ENCODE measurements at regions not wholly inside any gene's neighbourhood (a gene's known extent, or its start where the extent isn't known, plus 50 kb on each side); places are given as distances from the start of the nearest gene placed in this dataset.

DNA sequence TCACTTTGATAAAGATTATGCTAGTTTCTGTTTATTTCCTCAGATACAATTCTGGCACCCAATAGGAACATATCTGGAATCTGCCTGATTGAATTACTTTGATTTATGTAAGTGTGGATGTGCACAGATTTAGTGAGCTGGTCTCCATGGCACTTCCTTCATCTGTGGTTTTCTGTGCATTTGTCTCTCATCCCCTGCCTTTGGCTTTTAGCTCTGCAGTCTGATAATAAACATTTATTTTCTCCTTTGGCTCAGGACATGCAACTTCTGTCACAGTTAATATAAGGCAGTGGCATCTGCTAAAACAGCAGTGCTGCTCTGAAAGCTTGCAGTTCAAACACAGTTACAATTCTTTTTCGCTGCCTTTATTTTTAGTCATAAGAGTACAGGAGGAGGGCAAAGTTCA is 273.7 kb upstream of the CHRM2 start:
- WGBS (ENCODE audit: missing lambda C conversion rate) = 5% methylated on average over 1 of the region's 1 CpG
- no peaks in the 10 kb centered on the region for H3K9me3 ChIP-seq
- FAIRE-seq (no peak), ATAC-seq (no peak), DNase-seq (ENCODE audit: low read depth in 1 of 2, low spot score in 1 of 2) (no peak)
- CTCF ChIA-PET = no interaction called here
- no peak for TF ChIP-seq JUNB (IDR thresholded peaks at IDR 0.05)
- no peak for TF ChIP-seq BCL3 (IDR thresholded peaks at IDR 0.05)
- TF ChIP-seq NR3C1 (IDR thresholded peaks at IDR 0.05) = no peak
- no peak for TF ChIP-seq CTCF (IDR thresholded peaks at IDR 0.05)
- no peak for TF ChIP-seq FOSB (CRISPR knock-in tag; IDR thresholded peaks at IDR 0.05)
- TF ChIP-seq, protein P1, sequence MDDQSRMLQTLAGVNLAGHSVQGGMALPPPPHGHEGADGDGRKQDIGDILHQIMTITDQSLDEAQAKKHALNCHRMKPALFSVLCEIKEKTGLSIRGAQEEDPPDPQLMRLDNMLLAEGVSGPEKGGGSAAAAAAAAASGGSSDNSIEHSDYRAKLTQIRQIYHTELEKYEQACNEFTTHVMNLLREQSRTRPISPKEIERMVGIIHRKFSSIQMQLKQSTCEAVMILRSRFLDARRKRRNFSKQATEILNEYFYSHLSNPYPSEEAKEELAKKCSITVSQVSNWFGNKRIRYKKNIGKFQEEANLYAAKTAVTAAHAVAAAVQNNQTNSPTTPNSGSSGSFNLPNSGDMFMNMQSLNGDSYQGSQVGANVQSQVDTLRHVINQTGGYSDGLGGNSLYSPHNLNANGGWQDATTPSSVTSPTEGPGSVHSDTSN (IDR thresholded peaks at IDR 0.05) = no peak
- TF ChIP-seq ZNF302 (CRISPR knock-in tag; IDR thresholded peaks at IDR 0.05) = no peak
- no peak for TF ChIP-seq ZFP36 (IDR thresholded peaks at IDR 0.05; ENCODE audit: borderline replicate concordance, partially characterized antibody)
- TF ChIP-seq HOXB5 (CRISPR knock-in tag; IDR thresholded peaks at IDR 0.05) = no peak
- no peak for TF ChIP-seq HOXB13 (CRISPR knock-in tag; IDR thresholded peaks at IDR 0.05; ENCODE audit: low read depth)
- no peak for TF ChIP-seq ESRRA (IDR thresholded peaks at IDR 0.05; ENCODE audit: borderline replicate concordance, low read length)
- no peak for TF ChIP-seq GATA3 (IDR thresholded peaks at IDR 0.05; ENCODE audit: borderline replicate concordance)
- no peak for TF ChIP-seq CHD4 (IDR thresholded peaks at IDR 0.05; ENCODE audit: borderline replicate concordance)
- TF ChIP-seq TFCP2L1 (CRISPR knock-in tag; IDR thresholded peaks at IDR 0.05) = no peak
- no peak for TF ChIP-seq REST (IDR thresholded peaks at IDR 0.05)
- no peak for TF ChIP-seq EHF (CRISPR knock-in tag; IDR thresholded peaks at IDR 0.05)
- TF ChIP-seq FOSL2 (IDR thresholded peaks at IDR 0.05) = no peak
- no peak for TF ChIP-seq FOSL2 (CRISPR knock-in tag; IDR thresholded peaks at IDR 0.05)
- TF ChIP-seq RNF2 (IDR thresholded peaks at IDR 0.05; ENCODE audit: borderline replicate concordance, low read depth) = no peak
- H3K4me2 ChIP-seq = no peak overlapping the region
- H3K4me3 ChIP-seq = no peak overlapping the region
- H3K27ac ChIP-seq = no peak overlapping the region
- no peaks in the 10 kb centered on the region for H3K4me1 ChIP-seq
- POLR2A ChIA-PET = no interaction called here

- TF ChIP-seq RFX5 (IDR thresholded peaks at IDR 0.05) = no peak
- TF ChIP-seq MAZ (IDR thresholded peaks at IDR 0.05; ENCODE audit: borderline replicate concordance, low read depth, low read length) = no peak
- no peak for TF ChIP-seq RAD21 (conservative IDR thresholded peaks at IDR 0.05 in 1 of 2, IDR thresholded peaks at IDR 0.05 in 1 of 2)
- TF ChIP-seq ZNF302 (CRISPR knock-in tag; IDR thresholded peaks at IDR 0.05) = no peak
- no peak for TF ChIP-seq CHD4 (IDR thresholded peaks at IDR 0.05; ENCODE audit: borderline replicate concordance)
- no peak for TF ChIP-seq HEYL (CRISPR knock-in tag; IDR thresholded peaks at IDR 0.05)
- no peak for TF ChIP-seq JUNB (IDR thresholded peaks at IDR 0.05)
- TF ChIP-seq FOSL2 (IDR thresholded peaks at IDR 0.05) = no peak
- TF ChIP-seq FOSL2 (CRISPR knock-in tag; IDR thresholded peaks at IDR 0.05) = no peak
- TF ChIP-seq, protein P2, sequence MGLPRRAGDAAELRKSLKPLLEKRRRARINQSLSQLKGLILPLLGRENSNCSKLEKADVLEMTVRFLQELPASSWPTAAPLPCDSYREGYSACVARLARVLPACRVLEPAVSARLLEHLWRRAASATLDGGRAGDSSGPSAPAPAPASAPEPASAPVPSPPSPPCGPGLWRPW (IDR thresholded peaks at IDR 0.05) = no peak
- no peak for TF ChIP-seq RARB (CRISPR knock-in tag; IDR thresholded peaks at IDR 0.05)
- no peak for TF ChIP-seq CBX2 (IDR thresholded peaks at IDR 0.05; ENCODE audit: borderline replicate concordance, low read depth)
- no peak for TF ChIP-seq MYC (IDR thresholded peaks at IDR 0.05; ENCODE audit: borderline replicate concordance, low read length)
- TF ChIP-seq ZC3H11A (IDR thresholded peaks at IDR 0.05) = no peak
- no peak for ATAC-seq
- FAIRE-seq = no peak
- no peak for DNase-seq (ENCODE audit: low read depth in 1 of 2, low spot score in 1 of 2)
- Histone ChIP-seq H3K4me3 (no peak overlapping the region), H3K4me2 (no peak overlapping the region), H3K4me1 (no peaks in the 10 kb centered on the region), H3K27ac (no peak overlapping the region), H3K9me3 (no peaks in the 10 kb centered on the region)
- ChIA-PET POLR2A (no interaction called here), CTCF (no interaction called here)
- WGBS (ENCODE audit: missing lambda C conversion rate) = 3% methylated on average over 2 of the region's 2 CpGs
These were observed 280.2 kb upstream of the CHRM2 start for GRCh38 chr7:136588216-136588615.
